ENCODE measurements at regions not wholly inside any gene's neighbourhood (a gene's known extent, or its start where the extent isn't known, plus 50 kb on each side); places are given as distances from the start of the nearest gene placed in this dataset.

- no peak for DNase-seq (ENCODE audit: low read depth in 1 of 2, low spot score in 1 of 2)
- H3K4me3 ChIP-seq (replicated peaks; ENCODE audit: insufficient read depth, low read length) = no peak overlapping the region
Observed at GRCh38 chr6:98287876-98288275, 546.5 kb upstream of the POU3F2 start.

GRCh38 chr6:98292810-98293209 is 541.6 kb upstream of the POU3F2 start:
- Histone ChIP-seq H3K27ac (replicated peaks) (no peak overlapping the region), H3K4me3 (replicated peaks; ENCODE audit: insufficient read depth, low read length) (no peak overlapping the region), H3K27me3 (ENCODE audit: insufficient read depth, poor library complexity, severe bottlenecking) (no peaks in the 10 kb centered on the region)
- DNase-seq (ENCODE audit: low read depth in 1 of 2, low spot score in 1 of 2) = no peak
- TF ChIP-seq GABPA (IDR thresholded peaks at IDR 0.05; ENCODE audit: low read depth) = no peak
- no peak for TF ChIP-seq CTCF (IDR thresholded peaks at IDR 0.05; ENCODE audit: insufficient read depth, low read length)
- TF ChIP-seq POLR2AphosphoS5 (IDR thresholded peaks at IDR 0.05; ENCODE audit: low read depth) = no peak
- no peak for TF ChIP-seq REST (IDR thresholded peaks at IDR 0.05; ENCODE audit: insufficient replicate concordance, low read depth)
- no peak for TF ChIP-seq SPI1 (IDR thresholded peaks at IDR 0.05; ENCODE audit: borderline replicate concordance, low read depth)

More at GRCh38 chr6:98287876-98288275, 546.5 kb upstream of the POU3F2 start:
- Histone ChIP-seq H3K27ac (replicated peaks) (no peak overlapping the region), H3K27me3 (ENCODE audit: insufficient read depth, poor library complexity, severe bottlenecking) (no peaks in the 10 kb centered on the region)
- TF ChIP-seq POLR2AphosphoS5 (IDR thresholded peaks at IDR 0.05; ENCODE audit: low read depth) (no peak), SPI1 (IDR thresholded peaks at IDR 0.05; ENCODE audit: borderline replicate concordance, low read depth) (no peak), REST (IDR thresholded peaks at IDR 0.05; ENCODE audit: insufficient replicate concordance, low read depth) (no peak)

GRCh38 chr6:98295515-98296175 is 538.7 kb upstream of the POU3F2 start:
- DNase-seq (ENCODE audit: low read depth in 1 of 2, low spot score in 1 of 2) = no peak
- TF ChIP-seq GABPA (IDR thresholded peaks at IDR 0.05; ENCODE audit: low read depth) (no peak), CTCF (IDR thresholded peaks at IDR 0.05; ENCODE audit: insufficient read depth, low read length) (no peak), POLR2AphosphoS5 (IDR thresholded peaks at IDR 0.05; ENCODE audit: low read depth) (no peak), REST (IDR thresholded peaks at IDR 0.05; ENCODE audit: insufficient replicate concordance, low read depth) (no peak), SPI1 (IDR thresholded peaks at IDR 0.05; ENCODE audit: borderline replicate concordance, low read depth) (no peak)

More at GRCh38 chr6:98295515-98296175, 538.7 kb upstream of the POU3F2 start:
- Histone ChIP-seq H3K27ac (replicated peaks) (no peak overlapping the region), H3K27me3 (ENCODE audit: insufficient read depth, poor library complexity, severe bottlenecking) (no peaks in the 10 kb centered on the region), H3K4me3 (replicated peaks; ENCODE audit: insufficient read depth, low read length) (no peak overlapping the region)

All from HL-60 (cell line).